ENCODE measurements at regions not wholly inside any gene's neighbourhood (a gene's known extent, or its start where the extent isn't known, plus 50 kb on each side); places are given as distances from the start of the nearest gene placed in this dataset.

DNA sequence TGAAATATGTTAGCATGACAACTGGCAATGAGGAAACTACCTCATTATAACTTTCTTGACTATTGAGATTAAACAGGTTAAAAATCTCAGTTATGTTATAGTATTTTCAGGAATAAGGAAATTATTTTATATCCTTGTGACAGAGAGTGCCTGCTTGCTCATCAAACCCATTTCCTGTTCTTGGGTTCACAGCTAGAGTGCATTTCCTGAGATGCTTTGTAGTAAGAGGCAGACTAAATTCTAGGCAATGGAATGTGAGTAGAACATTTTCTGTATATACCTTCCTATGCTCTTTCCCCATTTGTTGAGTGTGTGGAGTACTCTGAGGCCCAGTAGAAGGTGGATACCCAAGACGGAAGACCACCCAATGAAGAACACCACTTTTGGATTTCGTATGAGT, 96.9 kb upstream of the CASK start:
- TF ChIP-seq TARDBP (IDR thresholded peaks at IDR 0.05) (no peak), FOXK2 (IDR thresholded peaks at IDR 0.05) (no peak), FOXA1 (IDR thresholded peaks at IDR 0.05) (no peak), BHLHE40 (IDR thresholded peaks at IDR 0.05; ENCODE audit: borderline replicate concordance) (no peak), SP1 (IDR thresholded peaks at IDR 0.05) (no peak), FOXM1 (IDR thresholded peaks at IDR 0.05; ENCODE audit: borderline replicate concordance) (no peak), SUZ12 (IDR thresholded peaks at IDR 0.05) (no peak)

Measured in HEK293T (cell line).